Ovary (tissue), 1 donor: ENCODE measurements at regions not wholly inside any gene's neighbourhood (a gene's known extent, or its start where the extent isn't known, plus 50 kb on each side); places are given as distances from the start of the nearest gene placed in this dataset.

Experiments used
- EP300 ChIP-seq: sonication (generic); formaldehyde crosslinking; IDR thresholded peaks from one replicate; pipeline ENCODE4 v1.6.1; 2017; ENCODE audit warnings: antibody characterized with exemption
- POLR2A ChIP-seq: fragments of 450-650 bp; IDR thresholded peaks from one replicate; pipeline ENCODE4 v1.6.1; 2017; ENCODE audit warnings: antibody characterized with exemption, mild to moderate bottlenecking, moderate library complexity

GRCh38 chr5:85170183-85170582, 785.5 kb upstream of the EDIL3 start:
- TF ChIP-seq EP300 (no peak), POLR2A (no peak)
